ENCODE measurements at regions not wholly inside any gene's neighbourhood (a gene's known extent, or its start where the extent isn't known, plus 50 kb on each side); places are given as distances from the start of the nearest gene placed in this dataset.

DNA sequence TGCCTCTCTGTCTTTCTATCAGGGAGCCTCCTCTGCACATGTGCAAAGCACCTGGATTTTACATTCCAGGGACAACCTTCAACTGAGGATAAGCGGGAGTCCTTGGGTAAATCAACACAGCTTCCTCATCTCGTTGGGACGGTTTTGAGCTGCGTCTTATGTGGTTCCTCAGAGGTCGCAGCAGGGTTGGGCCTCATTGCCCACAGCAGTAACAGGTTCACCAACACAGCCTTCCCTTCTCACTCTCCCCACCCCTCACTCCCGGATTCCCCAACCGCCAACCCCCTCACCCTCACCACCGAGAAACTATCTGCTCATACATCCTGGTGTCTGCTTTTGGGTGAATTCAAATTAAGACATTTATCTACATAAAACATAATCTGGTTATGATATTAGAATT lies 155.8 kb upstream of the GGTLC1 start:
- H3K27me3 ChIP-seq: no peaks in the 10 kb centered on the region
- TF ChIP-seq, protein P1, sequence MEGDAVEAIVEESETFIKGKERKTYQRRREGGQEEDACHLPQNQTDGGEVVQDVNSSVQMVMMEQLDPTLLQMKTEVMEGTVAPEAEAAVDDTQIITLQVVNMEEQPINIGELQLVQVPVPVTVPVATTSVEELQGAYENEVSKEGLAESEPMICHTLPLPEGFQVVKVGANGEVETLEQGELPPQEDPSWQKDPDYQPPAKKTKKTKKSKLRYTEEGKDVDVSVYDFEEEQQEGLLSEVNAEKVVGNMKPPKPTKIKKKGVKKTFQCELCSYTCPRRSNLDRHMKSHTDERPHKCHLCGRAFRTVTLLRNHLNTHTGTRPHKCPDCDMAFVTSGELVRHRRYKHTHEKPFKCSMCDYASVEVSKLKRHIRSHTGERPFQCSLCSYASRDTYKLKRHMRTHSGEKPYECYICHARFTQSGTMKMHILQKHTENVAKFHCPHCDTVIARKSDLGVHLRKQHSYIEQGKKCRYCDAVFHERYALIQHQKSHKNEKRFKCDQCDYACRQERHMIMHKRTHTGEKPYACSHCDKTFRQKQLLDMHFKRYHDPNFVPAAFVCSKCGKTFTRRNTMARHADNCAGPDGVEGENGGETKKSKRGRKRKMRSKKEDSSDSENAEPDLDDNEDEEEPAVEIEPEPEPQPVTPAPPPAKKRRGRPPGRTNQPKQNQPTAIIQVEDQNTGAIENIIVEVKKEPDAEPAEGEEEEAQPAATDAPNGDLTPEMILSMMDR (IDR thresholded peaks at IDR 0.05): no peak
- no peaks in the 10 kb centered on the region for H3K36me3 ChIP-seq
- no peaks in the 10 kb centered on the region for H3K4me1 ChIP-seq
- no peak overlapping the region for H3K27ac ChIP-seq
- H3K9me3 ChIP-seq: no peaks in the 10 kb centered on the region
- no peak overlapping the region for H3K4me3 ChIP-seq
- no peak for DNase-seq (ENCODE audit: low spot score)

DNA sequence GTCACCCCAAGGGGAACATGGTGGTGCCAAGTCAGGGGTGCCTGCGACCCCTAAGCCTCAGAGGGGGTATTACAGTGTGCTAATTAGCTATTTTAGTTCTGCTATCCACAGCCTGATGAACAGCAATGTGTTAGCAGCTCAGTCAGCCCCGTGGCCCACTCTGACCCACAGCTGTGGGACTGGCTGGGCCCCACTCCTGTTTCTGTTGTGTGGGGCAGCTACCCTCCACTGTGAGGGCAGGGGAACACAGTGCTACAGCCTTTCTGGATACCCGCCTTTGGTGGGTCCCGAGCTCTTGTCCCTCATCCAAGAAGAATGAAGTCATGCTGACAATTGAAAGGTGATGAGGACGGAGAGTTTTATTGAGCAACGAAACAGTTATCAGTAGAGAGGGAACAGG lies 152.5 kb upstream of the GGTLC1 start:
- Histone ChIP-seq H3K9me3 (no peaks in the 10 kb centered on the region), H3K27me3 (no peaks in the 10 kb centered on the region), H3K4me3 (no peak overlapping the region), H3K4me1 (no peaks in the 10 kb centered on the region), H3K27ac (no peak overlapping the region), H3K36me3 (no peaks in the 10 kb centered on the region)
- TF ChIP-seq, protein P1 (IDR thresholded peaks at IDR 0.05): no peak
- DNase-seq (ENCODE audit: low spot score): no peak

DNA sequence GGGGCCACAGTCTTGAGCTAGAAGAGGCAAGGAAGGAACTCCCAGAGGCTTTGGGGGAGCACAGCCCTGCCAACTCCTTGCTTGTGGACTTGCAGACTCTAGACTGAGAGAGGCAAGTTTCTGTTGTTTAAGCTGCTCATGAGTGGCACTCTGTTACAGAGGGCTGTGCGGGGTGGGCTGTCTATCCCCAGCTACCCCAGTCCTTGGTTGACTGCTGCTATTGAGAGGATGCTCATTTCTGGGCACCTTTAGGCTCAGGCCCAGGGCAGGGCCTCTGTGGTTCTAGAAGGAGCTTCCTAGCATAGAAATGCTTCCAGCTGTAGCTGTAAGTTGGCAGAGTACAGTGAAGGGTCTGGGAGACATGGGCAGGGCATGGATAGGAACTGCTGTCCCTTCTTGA lies 151.3 kb upstream of the GGTLC1 start:
- Histone ChIP-seq H3K27me3 (no peaks in the 10 kb centered on the region), H3K9me3 (no peaks in the 10 kb centered on the region), H3K36me3 (no peaks in the 10 kb centered on the region), H3K4me3 (no peak overlapping the region), H3K27ac (no peak overlapping the region), H3K4me1 (no peaks in the 10 kb centered on the region)
- TF ChIP-seq, protein P1 (IDR thresholded peaks at IDR 0.05): no peak
- no peak for DNase-seq (ENCODE audit: low spot score)

DNA sequence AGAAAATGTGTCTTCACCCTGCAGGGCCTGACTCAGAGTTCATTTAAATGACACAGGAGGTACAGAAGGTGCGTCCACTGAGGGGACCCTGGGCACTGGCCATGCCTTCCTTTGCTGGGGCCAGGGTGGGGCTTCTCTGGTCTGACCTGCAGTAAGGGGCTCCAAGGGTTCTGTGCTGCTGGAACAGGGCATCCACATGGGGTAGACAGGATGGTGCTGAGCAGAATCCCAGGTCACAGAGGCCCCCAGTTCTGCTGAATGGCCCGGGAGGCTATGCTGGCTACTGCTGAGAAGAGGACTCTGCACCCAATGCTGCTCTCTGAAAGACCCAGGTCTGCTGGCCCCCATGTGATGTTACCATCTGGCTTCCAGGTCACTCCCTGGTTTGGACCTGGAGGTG lies 150.4 kb upstream of the GGTLC1 start:
- Histone ChIP-seq H3K4me3 (no peak overlapping the region), H3K9me3 (no peaks in the 10 kb centered on the region), H3K4me1 (no peaks in the 10 kb centered on the region), H3K27me3 (no peaks in the 10 kb centered on the region), H3K36me3 (no peaks in the 10 kb centered on the region), H3K27ac (no peak overlapping the region)
- TF ChIP-seq, protein P1 (IDR thresholded peaks at IDR 0.05): no peak
- DNase-seq (ENCODE audit: low spot score): no peak

DNA sequence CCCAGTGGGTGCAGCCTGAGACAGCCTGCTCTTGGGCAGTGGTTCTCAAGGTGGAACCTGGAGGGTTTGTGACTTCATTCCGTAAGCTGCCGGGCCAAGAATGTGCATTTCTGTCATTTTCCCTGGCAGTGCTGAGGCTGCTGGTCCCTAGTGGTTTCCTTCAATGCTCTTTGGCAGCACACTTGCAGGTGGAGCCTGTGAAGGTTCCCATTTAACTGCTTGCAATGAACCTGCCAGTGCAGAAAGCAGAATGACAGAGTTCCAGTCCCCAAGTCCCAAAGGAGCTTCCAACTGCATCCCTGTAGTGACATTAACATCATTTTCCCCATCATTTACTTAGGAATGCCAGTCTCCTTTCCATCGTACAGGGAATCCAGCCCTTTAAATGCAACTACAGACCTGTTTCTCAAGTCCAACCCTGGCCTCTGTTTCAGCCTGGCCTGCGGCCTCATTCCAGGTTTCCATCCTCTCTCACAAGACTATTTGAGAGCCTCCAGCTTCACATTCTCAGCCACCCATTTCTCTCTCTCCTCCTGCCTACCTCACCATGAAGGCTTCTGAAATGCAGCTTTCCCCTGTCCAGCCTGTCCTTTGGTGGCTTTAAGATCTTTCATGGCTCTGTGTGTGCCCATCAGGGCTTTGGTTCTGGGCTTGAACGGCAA lies 149.7 kb upstream of the GGTLC1 start:
- no peak overlapping the region for H3K4me3 ChIP-seq
- no peaks in the 10 kb centered on the region for H3K36me3 ChIP-seq
- H3K27me3 ChIP-seq: no peaks in the 10 kb centered on the region
- TF ChIP-seq, protein P1 (IDR thresholded peaks at IDR 0.05): no peak
- no peaks in the 10 kb centered on the region for H3K4me1 ChIP-seq
- no peaks in the 10 kb centered on the region for H3K9me3 ChIP-seq
- DNase-seq (ENCODE audit: low spot score): no peak
- H3K27ac ChIP-seq: no peak overlapping the region

DNA sequence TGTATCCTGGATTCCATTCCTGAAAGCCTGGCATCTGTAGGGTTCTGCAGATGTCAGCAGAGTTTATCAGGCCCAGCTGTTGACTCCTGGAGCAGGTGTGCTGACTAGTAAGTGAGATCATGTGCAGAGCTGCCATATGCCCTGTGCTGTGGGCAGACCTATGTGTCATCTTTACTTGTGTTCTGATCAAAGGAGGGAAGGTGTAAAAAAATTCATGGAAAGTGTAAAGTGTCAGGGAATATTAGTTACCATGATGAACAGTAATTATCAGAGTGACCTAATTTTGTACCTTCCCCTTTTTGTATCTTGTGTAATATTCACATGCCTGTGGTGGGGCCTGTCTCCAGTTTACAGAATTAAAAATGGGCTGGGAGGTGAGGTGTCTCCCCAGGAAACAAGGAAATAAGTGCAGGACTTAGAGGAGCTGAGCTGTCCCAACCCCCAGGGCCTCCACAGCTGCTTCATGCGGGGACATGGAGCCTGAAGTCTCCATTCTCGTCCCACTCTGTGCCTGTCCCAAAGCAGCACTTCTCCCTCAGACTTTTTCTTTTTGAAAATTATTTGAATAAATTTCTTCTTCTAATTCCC lies 148.2 kb upstream of the GGTLC1 start:
- TF ChIP-seq, protein P1 (IDR thresholded peaks at IDR 0.05): no peak
- H3K36me3 ChIP-seq: no peaks in the 10 kb centered on the region
- no peak overlapping the region for H3K4me3 ChIP-seq
- no peaks in the 10 kb centered on the region for H3K9me3 ChIP-seq
- DNase-seq (ENCODE audit: low spot score): no peak
- no peaks in the 10 kb centered on the region for H3K27me3 ChIP-seq
- no peak overlapping the region for H3K27ac ChIP-seq
- H3K4me1 ChIP-seq: no peaks in the 10 kb centered on the region
